ENCODE measurements at regions not wholly inside any gene's neighbourhood (a gene's known extent, or its start where the extent isn't known, plus 50 kb on each side); places are given as distances from the start of the nearest gene placed in this dataset.

DNA sequence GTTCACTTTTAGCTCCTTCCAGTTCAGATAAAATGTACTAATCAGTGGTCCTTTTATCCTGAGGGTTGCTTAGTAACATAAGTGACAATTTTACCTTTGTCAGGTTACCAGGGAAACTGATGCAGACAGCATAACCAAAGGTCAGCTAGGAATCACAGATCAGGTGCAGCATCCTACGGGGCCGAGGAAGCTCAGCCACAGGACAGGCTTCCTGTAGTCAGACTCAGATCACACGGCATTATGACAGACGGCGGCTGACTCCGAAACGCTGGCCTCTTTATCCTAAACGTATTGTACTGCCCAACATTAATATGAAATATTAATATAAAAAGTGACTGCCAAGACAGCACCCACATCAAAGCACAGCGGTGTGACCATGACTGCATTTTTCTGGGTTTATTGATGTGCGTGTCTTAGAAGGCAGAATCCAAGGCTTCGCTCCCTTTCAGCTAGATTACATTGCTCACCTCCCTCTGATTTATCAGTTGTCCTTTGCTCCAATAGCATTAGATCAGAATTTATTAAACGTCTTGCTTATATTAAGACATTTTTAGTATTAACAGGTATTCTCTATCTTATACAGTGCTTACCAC, 444.5 kb downstream of the CMPK2 start:
- no peak for DNase-seq (ENCODE audit: low read depth)

GRCh38 chr2:6421888-6422287, 443.8 kb downstream of the CMPK2 start:
- no peak for DNase-seq (ENCODE audit: low read depth)

- no peak for DNase-seq (ENCODE audit: low read depth)
Observed at GRCh38 chr2:6423157-6423556, 442.6 kb downstream of the CMPK2 start.

- no peak for DNase-seq (ENCODE audit: low read depth)
Observed at GRCh38 chr2:6423944-6424343, 441.8 kb downstream of the CMPK2 start.

DNA sequence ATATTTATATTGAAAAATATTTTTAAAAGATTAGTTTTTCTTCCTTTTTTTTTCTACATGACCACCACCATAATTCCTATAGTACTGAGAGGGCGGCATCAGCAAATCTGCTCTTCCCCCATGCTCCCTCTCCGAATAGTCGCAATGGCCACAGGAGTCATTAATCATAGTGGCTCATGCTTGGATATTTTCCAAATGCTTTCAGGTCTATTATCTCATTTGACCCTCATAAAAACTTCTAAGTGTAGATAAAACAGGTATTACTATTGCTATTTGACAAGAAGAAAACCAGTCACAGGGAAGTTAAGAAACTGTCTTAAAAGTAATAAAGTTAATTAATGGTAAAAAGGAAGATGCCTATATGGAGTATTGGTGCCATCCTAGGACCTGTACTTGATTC, 440.7 kb downstream of the CMPK2 start:
- no peak for DNase-seq (ENCODE audit: low read depth)

DNA sequence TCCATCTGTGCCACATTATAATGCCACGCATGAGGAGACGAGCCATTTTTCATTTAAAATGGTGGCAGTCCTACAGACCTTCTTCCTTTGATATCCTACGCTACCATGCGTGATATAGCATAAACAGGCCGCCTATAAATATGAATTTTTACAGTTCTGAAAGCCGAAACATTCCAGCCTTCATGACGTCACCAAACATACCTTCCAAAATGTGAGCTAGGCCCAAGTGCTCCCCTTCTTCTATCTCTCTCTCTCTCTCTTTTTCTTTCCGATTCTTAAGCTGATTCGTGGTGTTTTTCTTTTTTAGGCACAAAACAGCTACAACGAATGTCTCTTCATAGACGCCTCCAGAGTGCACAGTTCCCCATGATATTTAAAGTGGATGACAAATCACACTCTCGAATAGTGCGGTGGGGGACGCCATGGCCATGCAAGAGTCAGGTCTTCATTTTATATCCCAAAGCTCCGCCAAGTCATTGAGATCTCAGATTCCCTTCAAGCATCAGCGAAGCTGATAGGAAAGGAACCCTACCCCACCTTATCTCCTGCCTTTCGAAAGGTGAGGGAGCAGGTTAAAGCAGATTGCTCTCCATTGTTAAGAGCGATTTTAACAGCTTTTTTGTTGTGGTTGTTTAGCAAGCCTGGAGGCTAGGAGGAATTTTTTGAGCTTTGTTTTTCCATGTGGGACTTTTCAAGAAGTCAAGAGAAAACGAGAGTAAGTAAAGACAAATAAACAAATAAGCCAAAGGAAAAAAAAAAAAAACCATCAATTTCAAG, 436.3 kb downstream of the CMPK2 start:
- no peak for DNase-seq (ENCODE audit: low read depth)

DNA sequence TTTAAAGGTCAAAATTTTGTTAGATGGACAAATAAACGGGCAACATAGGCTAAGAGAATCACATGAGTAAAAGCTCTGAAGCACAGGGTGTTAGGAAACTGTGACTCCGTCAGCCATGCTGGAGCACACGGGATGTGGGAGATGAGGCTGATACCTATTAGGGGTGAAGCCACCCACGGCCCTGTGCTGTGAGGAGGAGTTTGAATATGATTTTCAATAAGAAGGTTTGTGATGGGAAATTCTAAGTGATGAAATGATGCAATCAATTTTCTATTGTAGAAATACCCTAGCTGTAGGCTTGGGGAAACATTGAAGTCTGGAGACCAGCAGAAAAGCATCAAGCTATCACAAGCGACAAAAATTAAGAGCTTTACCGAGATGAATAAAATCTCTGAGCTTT, 431.3 kb downstream of the CMPK2 start:
- DNase-seq (ENCODE audit: low read depth) = no peak

- DNase-seq (ENCODE audit: low read depth) = no peak
Observed at GRCh38 chr2:6441800-6442199, 423.9 kb downstream of the CMPK2 start.

- DNase-seq (ENCODE audit: low read depth) = no peak
Observed at GRCh38 chr2:6442252-6442985, 423.3 kb downstream of the CMPK2 start.

DNA sequence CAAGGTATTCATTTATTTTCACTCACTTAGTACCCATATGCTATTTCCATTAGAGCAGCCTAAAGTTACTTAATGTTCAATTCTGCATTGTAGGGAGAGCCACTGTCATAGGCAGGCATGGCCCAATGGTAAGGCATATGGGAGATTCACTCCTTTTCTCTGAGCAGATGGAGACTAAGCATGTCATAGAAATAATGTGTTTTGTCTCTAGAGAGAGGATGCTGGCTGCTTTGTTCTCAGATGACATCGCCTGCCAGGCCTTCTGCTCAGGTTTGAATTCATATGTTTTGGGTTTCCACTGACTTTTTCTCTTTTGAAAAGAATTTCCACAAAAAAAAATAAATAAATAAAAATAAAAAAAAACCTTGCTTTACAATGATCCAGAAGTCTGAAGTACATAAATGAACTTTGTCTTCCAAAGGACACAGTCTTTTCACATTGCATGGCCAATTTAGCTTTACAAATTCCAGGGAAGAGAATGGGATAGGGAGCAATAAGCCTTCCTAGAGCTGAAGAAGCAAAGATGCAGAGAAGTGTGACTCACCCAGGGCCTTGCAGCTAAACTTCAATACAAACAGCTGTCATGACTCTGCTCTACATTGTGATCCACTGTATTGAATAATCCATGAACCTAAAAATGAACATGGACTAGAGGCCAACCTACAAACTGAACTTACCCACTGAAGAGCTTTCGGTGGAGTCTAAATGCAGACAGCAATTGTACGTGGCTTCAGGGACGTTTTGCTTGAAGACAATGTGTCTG, 422.5 kb downstream of the CMPK2 start:
- no peak for DNase-seq (ENCODE audit: low read depth)

DNA sequence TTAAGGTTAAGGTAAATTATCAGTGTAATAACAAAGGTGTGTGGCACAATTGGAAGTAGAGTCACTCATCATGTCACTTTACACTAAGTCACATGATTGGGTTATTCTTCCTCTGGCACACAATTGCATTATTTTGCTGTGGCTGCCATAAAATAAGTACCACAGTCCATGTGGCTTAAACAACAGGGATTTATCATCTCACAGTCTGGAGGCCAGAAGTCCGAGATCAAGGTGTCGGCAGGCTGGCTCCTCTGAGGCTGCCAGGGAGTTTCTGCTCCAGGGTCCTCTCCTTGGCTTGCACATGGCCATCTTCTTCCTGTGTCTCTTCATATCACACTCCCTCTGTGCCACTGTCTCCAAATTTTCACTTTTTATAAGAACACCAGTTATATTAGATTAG, 421.2 kb downstream of the CMPK2 start:
- DNase-seq (ENCODE audit: low read depth) = no peak

DNA sequence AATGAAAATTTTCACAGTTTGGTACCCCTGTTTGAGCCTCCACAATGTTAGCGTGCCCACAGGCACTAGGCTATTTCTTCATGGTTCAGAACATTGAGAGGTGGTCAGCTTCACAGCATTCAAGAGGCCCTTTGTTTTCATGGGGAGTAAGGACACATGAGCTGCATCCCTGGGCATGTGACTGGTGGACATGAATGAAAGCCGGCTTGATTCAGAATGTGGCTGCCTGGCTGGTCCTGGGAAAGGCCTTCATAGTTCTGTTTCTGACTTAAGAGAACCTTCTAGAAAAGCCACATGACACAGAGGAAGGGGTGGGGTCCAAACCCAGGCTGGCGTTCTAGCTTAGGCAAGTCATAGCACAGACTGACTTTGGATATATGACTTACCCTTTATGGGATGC, 420.6 kb downstream of the CMPK2 start:
- no peak for DNase-seq (ENCODE audit: low read depth)

- no peak for DNase-seq (ENCODE audit: low read depth)
Observed at GRCh38 chr2:6446938-6447608, 418.6 kb downstream of the CMPK2 start.

DNA sequence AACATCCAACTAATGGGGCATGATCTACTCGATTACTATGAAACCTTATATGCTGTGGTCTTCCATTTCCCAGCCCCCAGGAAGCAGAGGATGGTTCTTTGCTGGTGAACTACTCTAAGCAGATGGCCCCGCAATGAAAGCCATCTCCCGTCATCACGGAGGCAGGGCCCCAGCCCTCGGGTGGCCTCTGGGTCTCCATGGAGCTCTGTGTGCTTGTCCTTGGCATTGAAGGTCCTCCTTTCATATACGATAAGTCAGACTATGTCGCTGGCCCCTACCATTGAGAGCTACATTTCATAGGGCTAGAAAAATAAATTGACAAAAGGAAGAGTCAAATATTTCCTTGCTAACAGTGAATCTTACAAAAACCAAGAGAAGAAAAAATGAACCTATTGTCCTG, 416.8 kb downstream of the CMPK2 start:
- no peak for DNase-seq (ENCODE audit: low read depth)

DNA sequence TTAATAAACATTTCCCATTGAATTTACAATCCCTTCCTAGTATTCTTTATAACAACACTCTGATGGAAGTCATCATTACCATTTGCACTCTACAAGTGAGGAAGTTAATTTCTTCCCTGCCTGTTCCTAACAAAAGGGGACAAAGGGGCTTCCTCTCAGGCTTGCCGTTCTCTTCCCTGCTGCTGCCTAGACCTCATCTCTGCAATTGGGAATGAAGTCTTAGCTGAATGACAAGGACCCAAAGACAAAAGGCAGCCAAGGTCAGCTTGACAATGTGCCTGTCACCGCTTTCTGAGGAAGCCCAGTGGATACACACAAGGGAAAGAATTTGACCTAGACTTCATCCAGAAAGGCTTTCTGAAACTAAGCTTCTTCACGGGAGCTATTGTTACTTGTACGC, 416.4 kb downstream of the CMPK2 start:
- no peak for DNase-seq (ENCODE audit: low read depth)

GRCh38 chr2:6452702-6453481, 412.8 kb downstream of the CMPK2 start:
- DNase-seq (ENCODE audit: low read depth) = no peak

DNA sequence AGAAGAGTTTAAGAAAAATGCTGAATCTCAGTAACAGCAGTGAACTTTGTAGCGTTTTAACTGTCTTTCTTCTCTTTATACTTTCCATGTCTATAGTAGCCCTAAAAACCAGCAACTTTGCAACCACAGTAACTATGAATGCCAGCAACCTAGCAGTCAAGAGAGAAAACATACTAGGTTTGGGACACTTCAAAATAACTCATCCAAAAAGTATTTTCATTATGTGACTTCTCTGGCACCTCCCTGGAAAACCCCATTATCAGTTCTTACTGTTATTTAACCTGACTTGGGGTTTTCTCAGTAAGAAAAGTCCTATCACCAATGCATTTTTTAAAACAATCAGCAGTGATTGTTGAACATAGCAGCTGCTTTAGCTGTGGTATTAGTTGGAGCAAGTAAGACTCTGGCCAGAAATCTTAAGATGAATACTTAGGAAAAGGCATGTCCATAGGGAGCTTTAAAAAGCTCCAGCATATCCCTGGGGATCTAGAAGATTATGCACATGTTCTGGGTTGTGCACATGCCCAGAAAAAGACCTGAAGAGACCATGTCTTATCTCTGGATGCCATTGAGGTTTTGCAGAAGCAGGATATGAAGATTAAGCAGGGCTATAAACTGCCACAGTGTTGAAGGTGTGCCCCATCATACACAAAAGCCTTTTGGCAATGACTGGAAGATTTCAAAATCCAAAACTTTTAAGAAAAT, 411.3 kb downstream of the CMPK2 start:
- no peak for DNase-seq (ENCODE audit: low read depth)

GRCh38 chr2:6459138-6459537, 406.6 kb downstream of the CMPK2 start:
- DNase-seq (ENCODE audit: low read depth) = no peak

GRCh38 chr2:6470518-6470917, 395.2 kb downstream of the CMPK2 start:
- DNase-seq (ENCODE audit: low read depth) = no peak

GRCh38 chr2:6471419-6471818, 394.3 kb downstream of the CMPK2 start:
- DNase-seq (ENCODE audit: low read depth) = no peak
